ENCODE measurements at regions not wholly inside any gene's neighbourhood (a gene's known extent, or its start where the extent isn't known, plus 50 kb on each side); places are given as distances from the start of the nearest gene placed in this dataset.
A peak's percentile ranks its signal among the peaks of the same experiment; 100 is the strongest.

DNA sequence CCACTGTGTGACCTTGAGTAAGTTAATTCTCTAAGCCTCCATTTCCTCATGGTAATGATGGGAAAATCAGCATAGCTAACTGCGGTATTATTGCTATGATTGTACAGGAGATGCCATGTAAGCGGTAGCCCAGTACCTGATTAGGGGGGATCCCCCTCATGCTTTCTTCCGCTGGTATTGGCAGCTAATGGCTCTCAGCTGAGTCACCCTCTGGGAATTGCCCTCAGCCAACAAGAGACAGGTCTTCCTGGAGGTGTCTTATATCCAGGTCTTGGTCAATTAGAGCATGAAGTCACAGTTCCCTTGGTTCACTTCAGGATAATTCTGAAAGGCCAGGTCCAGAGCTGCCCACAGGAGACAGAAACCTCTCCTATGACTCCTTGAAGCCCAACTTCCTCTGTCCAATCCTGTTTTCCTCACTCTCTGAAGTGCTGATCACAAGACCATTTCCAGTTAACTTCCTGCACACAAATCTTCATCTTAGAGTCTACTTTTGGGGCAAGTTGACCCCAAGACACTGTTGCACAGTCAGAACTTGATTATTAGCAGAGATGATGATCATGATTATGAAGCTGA, 724.7 kb upstream of the ZNF385D start:
- peak; percentile 81 for DNase-seq (ENCODE audit: low read depth)

DNA sequence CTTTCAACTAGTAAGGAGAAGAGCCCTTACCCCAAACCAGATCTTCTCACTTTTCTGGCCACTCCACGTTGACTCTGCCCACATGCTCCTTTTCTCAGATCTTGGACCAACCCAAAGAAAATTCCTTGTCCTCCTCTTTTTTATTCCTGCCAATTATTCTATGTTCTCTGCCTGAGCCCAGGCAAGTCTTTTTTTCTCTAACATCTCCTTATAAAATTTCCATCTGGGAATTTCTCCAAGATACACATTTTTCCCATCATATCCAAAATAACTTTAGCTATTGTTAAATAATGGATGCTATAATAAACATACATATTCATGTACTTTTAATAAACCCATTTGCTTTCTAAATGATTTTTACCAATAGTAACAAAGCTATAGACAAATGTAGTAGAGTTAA, 726.0 kb upstream of the ZNF385D start:
- DNase-seq (ENCODE audit: low read depth) = no peak

DNA sequence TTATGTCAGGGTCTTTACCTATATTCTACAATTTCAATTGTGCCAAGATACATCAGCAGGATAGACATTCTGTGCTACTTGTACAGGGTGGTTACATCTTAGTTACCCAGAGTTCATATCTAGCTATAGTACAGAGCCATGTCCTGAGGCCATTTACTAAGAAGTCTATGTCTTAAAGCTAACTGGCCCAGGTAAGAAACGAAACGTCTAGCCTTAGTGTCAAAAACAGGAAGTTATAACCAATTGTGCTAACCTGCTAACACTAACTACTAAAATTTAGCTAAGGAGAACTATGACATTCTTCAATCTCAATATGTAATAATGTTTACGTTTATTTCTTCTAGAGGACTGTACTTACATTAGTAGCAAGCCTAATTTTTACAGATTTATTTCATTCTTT, 717.2 kb upstream of the UBE2E2 start:
- no peak for DNase-seq (ENCODE audit: low read depth)

DNA sequence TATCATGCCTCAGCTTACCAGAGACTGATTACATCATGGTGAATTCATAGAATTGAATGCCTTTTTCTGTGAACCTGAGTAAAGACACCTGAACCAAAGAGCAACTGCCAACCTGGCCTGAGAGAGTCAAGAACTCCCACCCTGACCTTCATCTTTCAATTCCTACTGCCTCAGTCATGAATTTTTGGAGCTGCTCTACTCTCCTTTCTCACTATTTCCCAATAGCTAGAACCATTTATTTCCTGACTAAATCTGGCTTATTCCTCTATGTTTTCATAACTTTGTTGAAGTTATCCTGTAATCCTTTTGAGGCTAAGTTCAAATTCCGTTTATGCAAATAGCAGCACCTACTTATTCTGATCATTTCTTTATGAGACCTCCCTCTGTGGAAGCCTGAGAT, 712.4 kb upstream of the UBE2E2 start:
- no peak for DNase-seq (ENCODE audit: low read depth)

DNA sequence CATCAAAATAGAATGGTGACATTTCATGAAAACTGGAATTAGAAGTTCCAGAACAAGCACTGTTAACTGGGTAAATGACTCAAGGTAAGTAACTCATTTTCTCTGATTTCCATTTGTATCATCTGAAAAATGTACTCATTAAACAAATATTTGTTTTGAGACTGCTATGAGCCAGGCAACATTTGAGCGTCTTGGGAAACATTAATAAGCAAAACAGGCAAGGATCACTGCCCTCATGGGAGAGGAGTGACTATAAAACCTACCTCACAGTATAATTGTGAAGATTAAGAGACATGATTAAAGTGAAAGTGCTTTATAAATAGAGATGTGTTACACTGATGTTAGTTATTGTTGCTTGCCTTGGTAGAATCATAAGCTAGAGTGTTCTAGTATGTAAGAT, 711.8 kb upstream of the UBE2E2 start:
- no peak for DNase-seq (ENCODE audit: low read depth)

DNA sequence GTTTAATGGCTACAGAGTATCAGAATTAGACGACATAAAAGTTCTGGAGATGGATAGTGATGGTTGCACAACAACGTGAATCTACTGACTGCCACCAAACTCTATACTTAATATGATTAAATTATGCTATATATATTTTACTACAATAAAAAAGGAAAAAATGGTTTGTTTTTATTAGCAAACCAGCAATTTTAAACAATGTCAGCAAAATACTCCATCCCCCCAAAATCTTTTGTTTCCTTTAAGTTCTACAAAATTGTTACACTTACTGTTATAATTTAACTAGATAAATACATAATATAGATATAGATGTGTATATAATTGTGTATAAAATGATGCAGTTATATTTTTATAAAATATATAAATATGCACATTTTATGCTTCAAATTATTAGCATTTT, 710.8 kb upstream of the UBE2E2 start:
- no peak for DNase-seq (ENCODE audit: low read depth)

DNA sequence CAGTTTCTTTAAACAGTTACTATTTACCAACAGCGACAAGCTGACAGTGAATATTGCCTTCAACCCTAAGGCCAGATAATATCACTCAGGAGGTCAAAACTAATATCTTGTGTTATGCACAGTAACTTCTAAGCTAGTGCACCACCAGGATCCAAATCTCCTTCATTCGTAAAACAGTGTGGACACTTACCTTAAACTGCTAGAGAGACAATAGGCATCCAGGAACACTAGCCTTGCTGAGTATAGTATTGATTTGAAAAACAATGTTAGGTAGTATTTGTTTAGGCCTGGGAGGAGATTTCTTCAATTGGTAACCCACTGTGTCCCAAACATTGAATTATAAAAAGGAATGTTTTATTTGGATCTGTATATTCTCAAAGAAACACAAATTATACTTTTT, 707.9 kb upstream of the UBE2E2 start:
- no peak for DNase-seq (ENCODE audit: low read depth)

DNA sequence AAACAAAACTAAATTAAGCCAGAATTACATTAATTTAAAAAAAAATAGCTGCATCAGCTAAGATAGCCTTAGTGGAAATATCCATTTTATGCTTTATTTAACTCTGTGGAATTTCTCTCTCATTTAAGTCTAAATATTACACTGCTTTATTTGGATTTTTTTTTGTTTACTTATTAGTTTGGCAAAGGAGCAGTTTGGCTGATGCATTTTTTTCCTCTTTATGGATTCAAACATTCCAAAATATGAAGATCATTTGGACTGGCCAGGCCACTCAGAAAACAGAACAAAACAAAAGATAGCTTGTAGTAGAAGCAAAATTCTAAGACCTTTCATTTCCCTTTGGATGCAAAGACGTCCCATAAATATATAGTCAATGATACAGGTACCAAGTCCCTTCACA, 707.3 kb upstream of the UBE2E2 start:
- DNase-seq (ENCODE audit: low read depth) = no peak

DNA sequence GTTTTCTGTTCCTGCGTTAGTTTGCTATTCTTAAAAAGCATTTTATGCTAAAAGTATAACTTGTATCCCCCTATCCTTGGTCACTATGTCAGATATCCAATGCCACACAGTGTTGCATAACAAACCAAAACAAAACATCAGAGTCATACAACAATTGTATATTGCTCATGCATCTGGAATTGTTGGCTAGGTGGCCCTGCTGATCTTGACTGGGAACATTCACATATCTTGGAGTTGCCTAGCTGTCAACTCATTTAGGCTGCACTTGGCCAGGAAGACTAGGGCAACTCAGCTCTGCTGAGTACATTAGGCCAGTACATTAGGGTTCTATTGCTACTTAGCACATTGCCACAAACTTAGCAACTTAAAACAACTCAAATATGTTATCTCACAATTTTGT, 706.5 kb upstream of the UBE2E2 start:
- DNase-seq (ENCODE audit: low read depth) = no peak

DNA sequence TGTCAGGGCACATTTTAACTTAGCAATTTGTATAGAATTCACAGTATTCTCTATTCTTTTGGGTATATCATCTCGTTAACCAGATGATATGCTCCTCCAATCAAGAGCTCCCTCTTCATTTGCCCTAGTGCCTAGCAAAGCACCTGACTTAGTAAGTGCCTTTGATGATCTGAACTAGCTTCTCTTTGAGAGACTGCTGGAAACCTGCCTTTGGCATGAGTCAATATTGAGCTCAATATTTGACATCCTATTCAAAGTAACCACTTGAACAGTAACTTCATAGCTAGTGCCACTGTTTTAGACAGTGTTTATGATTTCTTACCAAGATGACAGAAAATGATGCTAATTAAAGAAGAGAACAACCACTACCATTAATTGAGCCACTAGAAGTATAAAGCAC, 696.3 kb upstream of the UBE2E2 start:
- DNase-seq (ENCODE audit: low read depth) = no peak

DNA sequence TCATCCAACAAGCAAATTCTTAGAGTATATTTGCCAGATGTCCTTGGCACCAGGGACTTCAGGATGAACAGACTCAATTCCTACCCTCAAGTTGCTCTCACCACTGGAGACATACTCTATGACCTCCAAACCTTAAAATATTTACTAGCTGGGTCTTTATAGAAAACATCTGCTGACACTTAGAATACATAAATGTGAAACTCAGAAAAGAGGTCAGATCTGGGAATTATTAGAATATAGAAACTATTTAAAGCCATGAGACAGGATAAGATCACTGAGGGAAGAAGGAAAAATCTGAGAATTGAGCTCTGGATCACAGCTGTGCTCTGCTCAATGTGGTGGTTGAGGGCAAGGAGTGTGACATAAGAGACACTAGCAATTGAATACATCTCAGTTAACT, 695.4 kb upstream of the UBE2E2 start:
- DNase-seq (ENCODE audit: low read depth) = no peak

DNA sequence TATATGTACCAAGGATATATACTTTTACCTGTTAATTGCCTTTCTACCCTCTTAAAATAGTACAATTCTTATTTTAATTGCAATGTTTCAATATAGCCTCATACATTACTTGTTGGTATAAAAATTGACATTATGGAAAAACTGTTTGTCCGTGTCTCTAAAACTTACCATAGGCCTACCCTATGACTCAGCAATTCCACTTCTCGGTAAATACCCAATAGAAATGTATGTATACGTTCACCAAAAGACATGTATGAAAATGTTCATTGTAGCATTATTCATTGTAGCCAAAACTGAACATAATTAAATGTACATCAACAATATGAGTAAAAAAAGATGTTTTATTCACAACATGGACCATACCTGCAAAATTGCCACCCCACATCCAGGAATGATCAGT, 679.2 kb upstream of the UBE2E2 start:
- DNase-seq (ENCODE audit: low read depth) = no peak

DNA sequence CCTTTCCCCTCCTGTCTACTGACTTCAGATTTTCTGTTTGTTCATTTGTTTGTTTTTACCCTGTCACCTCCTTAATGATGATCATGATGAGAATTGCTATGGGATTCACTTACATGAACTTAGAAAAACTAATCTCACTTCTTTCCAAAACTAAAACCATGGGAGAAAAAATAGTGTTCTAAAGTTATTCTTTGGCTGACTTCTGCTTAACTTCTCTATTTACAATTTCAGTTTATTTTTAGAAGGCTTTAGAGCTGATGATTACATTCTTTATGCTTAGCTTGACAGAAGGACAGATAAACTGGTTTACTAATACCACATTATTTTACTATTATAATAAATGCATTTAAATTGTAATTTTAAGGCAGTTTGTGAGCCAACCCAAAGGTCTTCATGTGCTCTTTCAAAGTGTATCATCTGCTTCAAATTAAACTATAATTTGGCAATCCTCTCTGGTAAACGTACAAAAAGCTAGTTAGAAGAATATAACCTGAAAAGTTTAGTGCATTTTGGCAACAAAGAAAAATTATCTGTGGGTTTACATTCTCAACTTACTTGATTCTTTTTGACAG, 676.8 kb upstream of the UBE2E2 start:
- no peak for DNase-seq (ENCODE audit: low read depth)

DNA sequence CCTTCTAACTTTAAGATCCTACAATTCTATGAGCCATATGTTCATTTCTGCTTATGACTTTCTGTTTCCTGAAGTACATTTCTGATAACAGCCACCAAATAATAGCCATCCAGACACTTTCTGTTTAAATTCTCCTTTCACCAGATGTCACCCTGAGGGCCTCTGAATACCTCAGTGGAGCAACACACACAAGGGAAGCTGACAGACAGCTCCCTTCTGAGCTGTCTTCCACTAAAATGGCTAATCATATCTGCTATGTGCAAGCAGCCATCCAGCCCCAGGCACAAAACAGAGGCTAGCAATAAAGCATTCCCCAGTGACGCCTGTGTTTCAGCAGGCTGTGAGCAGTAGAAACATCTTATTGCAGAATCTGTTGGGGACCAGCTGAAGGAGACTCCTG, 666.6 kb upstream of the UBE2E2 start:
- no peak for DNase-seq (ENCODE audit: low read depth)

DNA sequence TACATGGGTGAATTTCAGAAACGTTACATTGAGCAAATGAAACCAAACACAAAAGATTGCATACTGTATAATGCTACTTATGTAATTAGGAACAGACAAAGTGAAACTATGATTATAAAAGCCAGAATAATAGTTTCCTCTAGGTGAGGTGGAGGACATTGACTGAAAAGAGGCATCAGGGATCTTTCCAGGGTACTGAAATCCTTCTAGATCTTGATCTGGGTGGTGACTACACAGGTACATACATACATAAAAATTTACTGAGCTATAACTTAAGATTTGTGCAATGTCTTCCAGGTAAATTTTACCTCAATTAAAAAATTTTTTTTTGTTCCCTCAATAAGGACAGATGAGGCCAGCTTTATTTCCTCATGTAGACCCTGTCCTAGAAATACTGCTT, 665.6 kb upstream of the UBE2E2 start:
- DNase-seq (ENCODE audit: low read depth) = no peak

DNA sequence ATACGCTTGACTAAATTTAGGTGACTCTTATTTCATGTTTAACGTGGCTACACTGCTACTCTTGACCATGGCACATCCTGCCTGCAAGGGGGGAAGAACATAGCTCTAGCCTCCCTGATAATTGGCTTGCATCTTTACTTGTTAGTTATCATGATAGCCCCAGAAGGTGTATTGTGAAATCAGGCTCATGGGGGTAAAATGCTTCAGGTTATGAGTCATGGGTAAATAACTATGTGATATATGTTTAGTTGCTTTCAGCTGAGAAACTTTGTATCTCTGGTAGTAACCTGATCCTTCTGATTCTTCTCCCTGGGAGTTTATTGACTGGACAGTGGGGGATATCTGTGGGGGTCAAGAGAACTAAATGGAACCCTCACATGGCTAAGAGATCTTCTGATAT, 660.8 kb upstream of the UBE2E2 start:
- DNase-seq (ENCODE audit: low read depth) = peak; percentile 63

DNA sequence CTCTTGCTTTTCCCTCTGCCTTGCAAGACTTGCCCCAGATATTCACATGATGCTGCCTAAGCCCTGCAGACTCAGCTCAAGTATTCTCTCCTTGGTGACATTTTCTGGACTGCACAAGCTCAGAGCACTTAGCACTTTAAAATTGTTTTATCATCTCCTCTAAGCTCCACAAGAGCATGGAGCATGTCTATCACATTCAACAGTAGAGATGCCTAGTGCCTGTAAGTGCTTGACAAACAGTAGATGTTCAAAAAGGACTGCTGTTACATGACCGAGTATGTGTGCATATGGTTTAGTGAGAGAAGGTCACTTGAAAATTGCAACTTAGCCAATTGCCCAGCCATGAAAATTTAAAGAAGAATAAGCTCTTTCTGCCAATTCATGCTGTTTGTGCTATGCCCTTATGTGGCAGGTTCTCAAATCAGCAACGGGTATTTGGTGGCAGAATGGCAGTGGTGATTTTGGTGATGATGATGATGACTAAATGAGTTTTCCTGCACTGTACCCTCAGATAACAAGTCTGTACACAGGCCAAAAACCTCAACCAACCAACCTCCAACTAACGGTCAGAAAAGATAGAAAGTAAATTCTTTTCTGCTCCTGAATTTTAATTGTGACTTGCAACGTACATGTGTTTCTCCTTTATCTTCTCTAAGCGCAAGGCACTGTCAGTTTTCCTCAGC, 647.2 kb upstream of the UBE2E2 start:
- DNase-seq (ENCODE audit: low read depth) = no peak

DNA sequence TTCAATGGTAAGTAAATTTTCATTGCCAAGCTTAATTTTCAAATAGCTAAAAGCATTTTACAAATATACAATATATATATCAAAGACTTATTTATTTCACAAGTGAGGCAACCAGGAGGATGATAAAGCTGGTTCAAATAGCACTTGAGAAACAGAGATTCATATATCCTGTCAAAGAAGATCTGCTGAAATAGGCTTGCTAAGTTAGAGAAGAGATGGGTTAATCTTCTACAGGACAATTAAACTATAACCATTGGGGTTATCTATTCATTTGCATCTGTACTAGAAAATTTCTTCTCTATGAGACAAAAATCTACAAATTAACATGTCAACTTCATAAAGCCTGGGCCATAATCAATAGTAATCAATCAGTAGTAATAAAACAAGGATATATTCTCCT, 637.7 kb upstream of the UBE2E2 start:
- peak; percentile 25 for DNase-seq (ENCODE audit: low read depth)

DNA sequence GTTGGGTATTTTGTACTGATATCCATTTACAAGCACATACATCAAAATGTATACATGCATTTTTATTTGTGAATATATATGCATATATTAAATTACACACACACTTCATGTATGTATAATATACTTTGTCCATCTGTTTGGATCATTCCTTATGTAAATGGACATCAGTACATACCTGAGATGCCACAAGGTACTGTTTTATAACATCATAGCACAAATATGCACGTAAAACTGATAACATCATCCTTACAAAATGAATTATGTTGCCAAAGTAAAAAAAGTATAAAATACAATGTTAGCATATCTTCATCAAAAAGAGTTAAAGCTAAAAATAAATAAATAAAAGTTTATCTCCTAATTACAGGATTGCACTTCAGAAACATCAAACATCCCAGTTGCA, 634.8 kb upstream of the UBE2E2 start:
- DNase-seq (ENCODE audit: low read depth) = no peak

DNA sequence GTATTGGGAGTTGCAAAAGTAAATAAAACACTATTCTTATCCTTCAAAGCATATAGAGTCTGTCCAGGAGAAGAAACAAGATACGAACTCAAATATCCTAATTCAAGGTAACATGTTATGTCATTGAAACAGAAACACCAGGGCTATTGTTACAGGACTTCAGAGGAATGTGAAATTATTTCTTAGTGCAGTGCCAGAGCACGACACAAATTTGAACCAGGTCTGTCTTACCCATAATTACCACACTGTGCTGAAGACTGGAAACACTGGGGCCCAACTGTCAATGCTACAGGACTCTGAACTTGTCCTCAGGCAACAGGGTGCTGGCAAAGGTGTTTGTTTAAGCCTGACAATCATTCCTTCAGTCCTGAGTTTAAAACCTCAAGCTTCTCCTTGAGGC, 633.6 kb upstream of the UBE2E2 start:
- peak; percentile 27 for DNase-seq (ENCODE audit: low read depth)

DNA sequence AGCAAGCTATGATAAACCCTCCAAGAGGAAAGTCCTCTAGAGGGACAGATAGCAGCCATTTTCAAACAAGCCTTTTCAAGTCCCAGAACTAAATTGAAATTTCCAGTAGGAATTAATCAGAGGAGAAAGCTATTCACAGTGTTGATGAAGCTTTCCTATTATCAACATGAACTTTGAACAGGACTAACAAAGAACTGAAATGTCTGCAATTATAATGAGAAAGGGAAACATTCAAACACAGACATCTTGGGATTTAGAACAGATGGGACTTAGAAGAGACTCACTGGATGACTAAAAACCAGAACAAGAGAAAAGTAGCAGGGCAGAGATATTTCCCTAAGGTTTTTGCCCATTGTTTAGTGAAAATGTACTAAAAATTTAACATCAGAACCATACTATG, 622.1 kb upstream of the UBE2E2 start:
- no peak for DNase-seq (ENCODE audit: low read depth)

DNA sequence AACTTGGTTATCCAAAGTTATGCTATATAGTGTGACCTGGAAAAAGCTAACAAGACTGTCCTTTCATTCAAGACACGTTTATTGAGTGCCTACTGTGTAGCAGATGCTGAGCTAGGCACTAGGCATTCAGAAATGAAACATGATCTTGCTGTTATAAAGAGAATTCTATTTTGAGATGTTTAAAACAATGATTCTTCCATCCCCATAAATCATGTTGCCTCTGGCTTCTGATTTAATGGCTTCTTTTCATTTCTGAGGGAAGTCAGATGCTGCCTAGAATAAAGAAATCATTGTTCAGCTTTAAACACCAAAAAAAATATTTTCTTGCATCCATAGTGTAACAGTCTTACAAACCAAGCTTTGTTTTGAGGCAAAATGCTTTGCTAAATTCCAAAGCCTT, 620.9 kb upstream of the UBE2E2 start:
- no peak for DNase-seq (ENCODE audit: low read depth)

DNA sequence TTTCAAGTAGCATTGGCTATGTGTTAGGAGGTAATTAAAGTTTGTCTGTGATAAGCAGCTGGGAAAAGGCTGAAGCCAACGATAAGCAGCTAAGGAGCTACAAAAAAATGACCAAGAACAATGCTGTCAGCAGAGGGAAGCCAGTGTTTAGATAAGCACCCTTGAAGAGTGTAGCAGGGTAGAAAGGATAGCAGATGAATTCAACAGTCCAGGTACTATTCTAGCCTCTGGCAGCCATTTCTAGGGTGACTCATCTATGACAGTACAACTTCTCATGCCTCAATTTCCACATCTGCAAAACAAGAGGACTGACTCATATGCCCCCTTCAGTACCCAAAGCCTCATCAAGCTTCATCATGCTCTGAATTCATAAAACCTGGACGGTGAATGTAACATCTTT, 617.6 kb upstream of the UBE2E2 start:
- DNase-seq (ENCODE audit: low read depth) = peak; percentile 79

DNA sequence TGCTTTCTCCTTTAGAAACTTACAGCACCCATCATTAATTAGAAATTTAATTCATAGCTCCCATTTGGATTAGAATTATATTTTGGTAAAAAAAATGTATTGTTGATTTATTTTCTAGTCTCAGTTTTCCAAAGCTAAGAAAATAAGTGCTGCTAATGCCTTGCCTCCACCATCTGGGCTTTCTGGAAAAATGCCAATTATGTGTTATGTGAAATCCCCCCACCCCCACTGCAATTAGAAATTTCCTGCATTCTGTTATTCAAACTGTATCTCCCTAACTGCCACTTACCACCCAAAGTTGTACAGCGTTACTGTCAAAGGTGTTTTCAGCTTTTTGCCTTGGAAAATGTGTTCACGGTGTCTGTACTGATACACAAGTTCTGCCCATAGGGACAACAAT, 617.2 kb upstream of the UBE2E2 start:
- no peak for DNase-seq (ENCODE audit: low read depth)
